Caco-2 (cell line): ENCODE measurements at regions not wholly inside any gene's neighbourhood (a gene's known extent, or its start where the extent isn't known, plus 50 kb on each side); places are given as distances from the start of the nearest gene placed in this dataset.

Experiments used
- BruUV-seq: library from RNA; stranded (reverse); fragments of 400-500 nt; replicated peaks from 2 replicates; lab custom pipeline; 2021; lab: Mats Ljungman, UMichigan
- CTCF ChIA-PET: fragments of 300-600 bp; sonication (Branson Sonifier 250); formaldehyde crosslinking; loops from one replicate; lab custom pipeline; 2022; ENCODE audit warnings: antibody characterized with exemption; lab: Charles Lee
- POLR2A ChIA-PET: fragments of 300-600 bp; sonication (Branson Sonifier 250); formaldehyde crosslinking; loops from one replicate; lab custom pipeline; 2022; ENCODE audit warnings: antibody characterized with exemption; lab: Charles Lee
- DNase-seq, 2 experiments: peaks; one replicate each; pipeline versions ENCODE4 v3.0.0 to v3.0.0-alpha.2; 2020 to 2022
- H3K27me3 ChIP-seq: replicated peaks from 2 replicates; pipeline ENCODE4 v1.6.0; 2011; ENCODE audit warnings: low read length; ENCODE audit not compliant: control insufficient read depth, insufficient read depth
- H3K36me3 ChIP-seq: 2 replicates; pipeline ENCODE4 v1.5.1; 2011; ENCODE audit warnings: low read length; ENCODE audit not compliant: control insufficient read depth, insufficient read depth
- H3K4me1 ChIP-seq: fragments of 250-450 bp; sonication (Bioruptor Pico); 2 replicates; pipeline ENCODE4 v1.5.1; 2020; ENCODE audit warnings: mild to moderate bottlenecking
- H3K4me3 ChIP-seq: 2 replicates; pipeline ENCODE4 v1.5.1; 2011; ENCODE audit warnings: low read depth, mild to moderate bottlenecking, control low read depth, low read length
- H3K9me3 ChIP-seq: fragments of 250-450 bp; sonication (Bioruptor Pico); 2 replicates; pipeline ENCODE4 v1.5.1; 2020; ENCODE audit warnings: mild to moderate bottlenecking, moderate library complexity
- H3K27ac Mint-ChIP-seq: one replicate; pipeline ENCODE4 v1.8.0; 2022; ENCODE audit warnings: mixed read lengths; ENCODE audit not compliant: unreplicated experiment
- H3K27me3 Mint-ChIP-seq: one replicate; pipeline ENCODE4 v1.8.0; 2022; ENCODE audit warnings: mixed read lengths; ENCODE audit not compliant: insufficient read depth, unreplicated experiment
- H3K36me3 Mint-ChIP-seq: one replicate; pipeline ENCODE4 v1.8.0; 2022; ENCODE audit warnings: mild to moderate bottlenecking, mixed read lengths; ENCODE audit not compliant: insufficient read depth, unreplicated experiment
- H3K4me1 Mint-ChIP-seq: one replicate; pipeline ENCODE4 v1.8.0; 2022; ENCODE audit warnings: low read depth, mixed read lengths; ENCODE audit not compliant: unreplicated experiment
- H3K4me3 Mint-ChIP-seq: one replicate; pipeline ENCODE4 v1.8.0; 2022; ENCODE audit warnings: mild to moderate bottlenecking, moderate library complexity, mixed read lengths; ENCODE audit not compliant: unreplicated experiment
- H3K9me3 Mint-ChIP-seq: one replicate; pipeline ENCODE4 v1.8.0; 2022; ENCODE audit warnings: mixed read lengths; ENCODE audit not compliant: unreplicated experiment
- intact Hi-C: fragments of 100-400 bp; cut with micrococcal nuclease; formaldehyde crosslinking; loops from one replicate; pipeline ENCODE4 v1.10.0; 2022; ENCODE audit not compliant: unreplicated experiment
- TF ChIP-seq, protein P1 (sequence below), 2 experiments: fragments of 200-600 bp in 1 of 2; IDR thresholded peaks; 1 replicate in 1 of 2; 2 replicates in 1 of 2; pipeline versions ENCODE4 v1.5.1 to v1.8.0; 2011 to 2022; ENCODE audit warnings: antibody characterized with exemption in 1 of 2, control low read depth in 1 of 2, inconsistent platforms in 1 of 2, low read depth in 1 of 2, low read length in 1 of 2, mild to moderate bottlenecking in 1 of 2, moderate library complexity in 1 of 2; ENCODE audit not compliant: insufficient read depth in 1 of 2, severe bottlenecking in 1 of 2, unreplicated experiment in 1 of 2

DNA sequence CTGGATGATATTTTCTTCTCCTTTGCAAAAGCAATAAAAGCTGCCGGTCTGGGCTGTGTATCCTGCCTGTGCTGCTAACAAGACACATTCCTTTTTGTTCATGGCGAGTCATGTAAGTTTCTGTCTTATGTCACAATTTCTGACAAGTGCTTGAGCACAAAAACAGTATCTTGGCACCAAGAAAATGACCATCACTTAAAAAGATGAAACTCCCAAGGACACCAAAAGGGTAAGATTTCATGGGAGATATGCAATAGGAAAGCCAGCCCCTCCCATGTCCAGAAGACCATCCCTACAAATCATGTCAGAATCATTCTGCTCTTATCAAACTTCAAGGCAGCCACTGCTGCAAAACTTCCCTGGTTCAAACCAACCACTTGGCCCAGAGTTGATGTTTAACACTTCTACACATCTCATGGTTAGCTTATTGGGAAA is 375.4 kb upstream of the ZNF507 start:
- Histone ChIP-seq H3K4me3 (no peak overlapping the region), H3K9me3 (no peaks in the 10 kb centered on the region), H3K4me1 (no peaks in the 10 kb centered on the region), H3K27me3 (no peaks in the 10 kb centered on the region), H3K36me3 (no peaks in the 10 kb centered on the region)
- Mint-ChIP-seq H3K4me3 (no peak overlapping the region), H3K4me1 (no peaks in the 10 kb centered on the region), H3K9me3 (no peaks in the 10 kb centered on the region), H3K36me3 (no peaks in the 10 kb centered on the region), H3K27ac (no peak overlapping the region), H3K27me3 (peaks cover 7% of the 10 kb centered on the region)
- no TSS peak for BruUV-seq
- ChIA-PET POLR2A (no interaction called here), CTCF (no interaction called here)
- intact Hi-C loops = no loop called here
- no peak for DNase-seq
- TF ChIP-seq, protein P1, sequence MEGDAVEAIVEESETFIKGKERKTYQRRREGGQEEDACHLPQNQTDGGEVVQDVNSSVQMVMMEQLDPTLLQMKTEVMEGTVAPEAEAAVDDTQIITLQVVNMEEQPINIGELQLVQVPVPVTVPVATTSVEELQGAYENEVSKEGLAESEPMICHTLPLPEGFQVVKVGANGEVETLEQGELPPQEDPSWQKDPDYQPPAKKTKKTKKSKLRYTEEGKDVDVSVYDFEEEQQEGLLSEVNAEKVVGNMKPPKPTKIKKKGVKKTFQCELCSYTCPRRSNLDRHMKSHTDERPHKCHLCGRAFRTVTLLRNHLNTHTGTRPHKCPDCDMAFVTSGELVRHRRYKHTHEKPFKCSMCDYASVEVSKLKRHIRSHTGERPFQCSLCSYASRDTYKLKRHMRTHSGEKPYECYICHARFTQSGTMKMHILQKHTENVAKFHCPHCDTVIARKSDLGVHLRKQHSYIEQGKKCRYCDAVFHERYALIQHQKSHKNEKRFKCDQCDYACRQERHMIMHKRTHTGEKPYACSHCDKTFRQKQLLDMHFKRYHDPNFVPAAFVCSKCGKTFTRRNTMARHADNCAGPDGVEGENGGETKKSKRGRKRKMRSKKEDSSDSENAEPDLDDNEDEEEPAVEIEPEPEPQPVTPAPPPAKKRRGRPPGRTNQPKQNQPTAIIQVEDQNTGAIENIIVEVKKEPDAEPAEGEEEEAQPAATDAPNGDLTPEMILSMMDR (IDR thresholded peaks at IDR 0.05; ENCODE audit: insufficient read depth in 1 of 2, low read depth in 1 of 2, low read length in 1 of 2, severe bottlenecking in 1 of 2, unreplicated experiment in 1 of 2) = no peak

DNA sequence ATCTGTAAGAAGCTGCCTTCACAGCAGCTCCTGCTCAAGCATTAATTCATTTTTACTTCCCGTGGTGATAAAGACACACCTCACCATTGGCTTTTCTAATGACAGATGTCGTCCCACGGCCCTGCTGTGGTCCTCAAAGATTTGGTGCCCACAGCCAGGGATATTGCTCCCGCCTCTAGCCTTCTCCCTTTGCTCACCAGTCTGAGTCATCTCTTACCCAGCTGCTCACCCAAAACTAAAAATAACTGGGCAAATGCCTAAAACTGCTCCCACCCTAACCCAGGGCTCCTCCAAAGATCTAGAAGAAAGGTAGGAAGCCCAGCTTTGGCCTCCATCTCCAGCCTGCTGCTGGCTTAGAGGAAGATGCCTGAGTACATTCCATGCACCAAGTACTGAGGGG is 371.1 kb upstream of the ZNF507 start:
- no peaks in the 10 kb centered on the region for H3K9me3 ChIP-seq
- no peak overlapping the region for H3K27ac Mint-ChIP-seq
- no peaks in the 10 kb centered on the region for H3K4me1 Mint-ChIP-seq
- no peaks in the 10 kb centered on the region for H3K4me1 ChIP-seq
- POLR2A ChIA-PET = no interaction called here
- no peaks in the 10 kb centered on the region for H3K36me3 ChIP-seq
- TF ChIP-seq, protein P1 (IDR thresholded peaks at IDR 0.05; ENCODE audit: insufficient read depth in 1 of 2, low read depth in 1 of 2, low read length in 1 of 2, severe bottlenecking in 1 of 2, unreplicated experiment in 1 of 2) = no peak
- no peak overlapping the region for H3K4me3 Mint-ChIP-seq
- no peak overlapping the region for H3K4me3 ChIP-seq
- CTCF ChIA-PET = no interaction called here
- no peak for DNase-seq
- H3K27me3 Mint-ChIP-seq = peaks cover 17% of the 10 kb centered on the region
- H3K27me3 ChIP-seq = no peaks in the 10 kb centered on the region
- no peaks in the 10 kb centered on the region for H3K36me3 Mint-ChIP-seq
- intact Hi-C loops = no loop called here
- no TSS peak for BruUV-seq
- no peaks in the 10 kb centered on the region for H3K9me3 Mint-ChIP-seq

DNA sequence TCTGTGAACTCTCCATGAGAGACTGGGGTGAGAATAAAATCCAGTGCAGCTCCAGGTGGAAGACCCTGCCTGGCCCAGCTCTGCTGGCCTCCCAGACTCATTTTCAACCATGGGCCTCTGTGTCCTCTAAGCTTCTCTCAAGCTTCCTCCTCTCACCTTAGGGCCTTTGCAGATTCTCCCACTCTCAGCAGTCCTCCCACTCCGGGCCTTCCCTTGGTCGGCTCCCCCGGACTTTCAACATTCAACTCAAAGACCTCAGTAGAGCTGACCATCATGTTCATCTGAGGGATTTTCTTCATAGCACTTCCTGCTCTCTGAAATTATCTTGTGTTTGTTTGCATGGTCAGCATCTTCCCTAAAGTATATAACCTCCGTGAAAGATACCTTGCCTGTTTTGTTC is 370.5 kb upstream of the ZNF507 start:
- Histone ChIP-seq H3K4me3 (no peak overlapping the region), H3K4me1 (no peaks in the 10 kb centered on the region), H3K27me3 (no peaks in the 10 kb centered on the region; the same call in 1 of the 2 replicates), H3K36me3 (no peaks in the 10 kb centered on the region), H3K9me3 (no peaks in the 10 kb centered on the region)
- DNase-seq = no peak
- intact Hi-C loops = no loop called here
- Mint-ChIP-seq H3K27me3 (peaks cover 17% of the 10 kb centered on the region), H3K9me3 (no peaks in the 10 kb centered on the region), H3K4me3 (no peak overlapping the region), H3K36me3 (no peaks in the 10 kb centered on the region), H3K4me1 (no peaks in the 10 kb centered on the region), H3K27ac (no peak overlapping the region)
- ChIA-PET CTCF (no interaction called here), POLR2A (no interaction called here)
- no TSS peak for BruUV-seq
- TF ChIP-seq, protein P1 (IDR thresholded peaks at IDR 0.05; ENCODE audit: insufficient read depth in 1 of 2, low read depth in 1 of 2, low read length in 1 of 2, severe bottlenecking in 1 of 2, unreplicated experiment in 1 of 2) = no peak
